ENCODE measurements at regions not wholly inside any gene's neighbourhood (a gene's known extent, or its start where the extent isn't known, plus 50 kb on each side); places are given as distances from the start of the nearest gene placed in this dataset.

DNA sequence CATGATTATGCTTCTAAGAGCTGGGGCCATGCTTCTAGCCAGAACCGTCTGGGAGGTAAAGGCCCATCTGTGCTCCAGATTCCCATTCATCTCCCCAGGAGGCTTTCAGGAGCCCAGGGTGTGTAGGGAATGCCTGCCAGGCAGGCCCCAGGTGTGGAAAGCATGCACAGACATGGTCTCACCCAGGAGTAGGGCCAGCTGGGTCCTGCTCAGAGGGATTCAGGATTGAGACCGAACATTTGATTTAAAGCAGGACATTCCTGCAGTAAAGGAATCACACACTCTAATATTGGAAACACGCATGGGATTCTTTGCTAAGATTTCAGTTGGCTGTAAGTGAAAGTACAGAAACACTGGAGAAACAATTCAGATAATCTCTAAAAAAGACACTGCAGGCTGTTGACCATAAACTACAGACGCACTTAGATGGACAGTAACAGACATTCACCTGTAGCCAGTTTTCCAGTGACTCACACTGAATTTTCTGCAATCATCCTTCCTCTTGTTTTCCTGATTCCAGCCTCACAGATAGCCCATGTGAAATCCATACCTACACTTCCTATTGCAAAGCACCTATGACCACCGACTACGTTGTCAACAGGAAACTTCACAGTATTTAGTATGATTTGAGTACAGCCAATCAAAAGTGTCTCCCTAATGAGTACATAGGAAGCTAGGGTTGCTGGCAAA lies 257.8 kb downstream of the TBC1D4 start:
- Histone ChIP-seq H3K27me3 (no peaks in the 10 kb centered on the region), H3K27ac (no peak overlapping the region), H3K36me3 (no peaks in the 10 kb centered on the region), H3K4me3 (no peak overlapping the region), H3K9me3 (no peaks in the 10 kb centered on the region), H3K4me1 (peaks cover 0 to 3% of the 10 kb centered on the region in 2 donors)
- in situ Hi-C loops (cut with MboI; ENCODE audit: low sequenced_read_pairs in 4 of 4): loop anchor here in 3 of 4 donors (25.0 kb wide), 1 partner anchor 1462 kb away; no protein-coding TSS in a partner anchor
- ATAC-seq (no peak), DNase-seq (no peak)
- TF ChIP-seq POLR2A (IDR thresholded peaks at IDR 0.05): no peak
- TF ChIP-seq CTCF (IDR thresholded peaks at IDR 0.05 in 4 of 5, conservative IDR thresholded peaks at IDR 0.05 in 1 of 5): no peak
- intact Hi-C loops (cut with DNase I; ENCODE audit: low total_unique reads): loop anchor here (5.0 kb wide), 1 partner anchor 1387 kb away; no protein-coding TSS in a partner anchor

DNA sequence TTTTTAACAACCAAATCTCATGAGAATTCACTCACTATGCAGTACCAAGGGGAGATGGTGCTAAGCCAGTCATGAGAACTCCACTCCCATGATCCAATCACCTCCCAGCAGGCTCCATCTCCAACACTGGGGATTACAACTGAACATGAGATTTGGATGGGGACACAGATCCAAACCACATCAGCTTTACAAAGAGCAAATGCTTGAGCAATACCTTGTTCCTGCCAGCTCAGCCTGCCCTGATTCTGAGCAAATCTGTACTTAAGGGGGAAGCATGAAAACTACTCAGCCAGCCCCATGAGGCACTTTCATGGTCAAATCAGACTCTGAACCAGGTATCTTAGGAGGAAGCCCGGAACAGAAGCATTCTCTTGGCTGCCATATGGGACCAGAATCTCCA lies 259.9 kb downstream of the TBC1D4 start:
- Histone ChIP-seq H3K27me3 (no peaks in the 10 kb centered on the region), H3K4me1 (no peaks in the 10 kb centered on the region), H3K27ac (no peak overlapping the region), H3K9me3 (no peaks in the 10 kb centered on the region), H3K4me3 (no peak overlapping the region), H3K36me3 (no peaks in the 10 kb centered on the region)
- ATAC-seq (peak in 1 of 2 donors; percentile 21), DNase-seq (no peak)
- intact Hi-C loops (cut with DNase I; ENCODE audit: low total_unique reads) (loop anchor here (5.0 kb wide), 1 partner anchor 1385 kb away; no protein-coding TSS in a partner anchor), in situ Hi-C loops (cut with MboI; ENCODE audit: low sequenced_read_pairs in 4 of 4) (loop anchor here in 3 of 4 donors (25.0 kb wide), 1 partner anchor 1460 kb away; no protein-coding TSS in a partner anchor)
- TF ChIP-seq CTCF (IDR thresholded peaks at IDR 0.05 in 4 of 5, conservative IDR thresholded peaks at IDR 0.05 in 1 of 5) (no peak), POLR2A (IDR thresholded peaks at IDR 0.05) (no peak)

- no peak for DNase-seq
- intact Hi-C loops (cut with DNase I; ENCODE audit: low total_unique reads): loop anchor here (5.0 kb wide), 1 partner anchor 1384 kb away; no protein-coding TSS in a partner anchor
These were observed 261.1 kb downstream of the TBC1D4 start for GRCh38 chr13:75220861-75221260.

GRCh38 chr13:75220238-75220542 lies 261.8 kb downstream of the TBC1D4 start:
- Histone ChIP-seq H3K27ac (no peak overlapping the region), H3K9me3 (no peaks in the 10 kb centered on the region), H3K4me3 (no peak overlapping the region), H3K27me3 (no peaks in the 10 kb centered on the region), H3K4me1 (no peaks in the 10 kb centered on the region), H3K36me3 (no peaks in the 10 kb centered on the region)
- ATAC-seq (no peak), DNase-seq (no peak)
- TF ChIP-seq CTCF (IDR thresholded peaks at IDR 0.05 in 4 of 5, conservative IDR thresholded peaks at IDR 0.05 in 1 of 5) (no peak), POLR2A (IDR thresholded peaks at IDR 0.05) (no peak)
- in situ Hi-C loops (cut with MboI; ENCODE audit: low sequenced_read_pairs in 4 of 4): loop anchor here in 3 of 4 donors (25.0 kb wide), 1 partner anchor 1458 kb away; no protein-coding TSS in a partner anchor
- intact Hi-C loops (cut with DNase I; ENCODE audit: low total_unique reads): loop anchor here (5.0 kb wide), 1 partner anchor 1383 kb away; no protein-coding TSS in a partner anchor

More at GRCh38 chr13:75220861-75221260, 261.1 kb downstream of the TBC1D4 start:
- no peak overlapping the region for H3K27ac ChIP-seq
- no peaks in the 10 kb centered on the region for H3K27me3 ChIP-seq
- H3K9me3 ChIP-seq: no peaks in the 10 kb centered on the region
- in situ Hi-C loops (cut with MboI; ENCODE audit: low sequenced_read_pairs in 4 of 4): loop anchor here in 3 of 4 donors (25.0 kb wide), 1 partner anchor 1459 kb away; no protein-coding TSS in a partner anchor
- H3K4me1 ChIP-seq: no peaks in the 10 kb centered on the region
- no peak overlapping the region for H3K4me3 ChIP-seq
- ATAC-seq: no peak
- TF ChIP-seq POLR2A (IDR thresholded peaks at IDR 0.05) (no peak), CTCF (IDR thresholded peaks at IDR 0.05 in 4 of 5, conservative IDR thresholded peaks at IDR 0.05 in 1 of 5) (no peak)
- H3K36me3 ChIP-seq: no peaks in the 10 kb centered on the region

Data from gastrocnemius medialis (tissue), 4 donors.